ENCODE measurements at regions not wholly inside any gene's neighbourhood (a gene's known extent, or its start where the extent isn't known, plus 50 kb on each side); places are given as distances from the start of the nearest gene placed in this dataset.

DNA sequence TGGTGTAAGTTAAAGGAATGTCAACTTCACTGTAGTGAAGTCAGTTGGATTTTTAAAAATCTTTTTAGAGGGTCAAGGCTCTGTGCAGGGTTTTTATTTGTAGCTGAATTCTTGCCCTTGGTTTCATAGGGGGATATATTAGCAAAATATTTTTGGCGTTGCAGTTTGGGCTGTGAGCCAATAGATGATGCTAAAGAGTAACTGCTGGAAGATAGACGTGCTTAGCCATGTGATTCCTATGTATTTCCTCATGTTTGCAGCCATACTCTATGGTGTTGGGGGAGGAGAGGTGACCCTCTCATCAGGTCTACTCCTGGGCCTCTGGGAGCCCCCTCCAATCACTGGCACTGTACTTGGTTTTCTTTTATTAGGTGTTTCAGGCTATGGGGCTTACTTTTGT, 246.7 kb upstream of the ARHGAP24 start:
- no peaks in the 10 kb centered on the region for H3K9me3 ChIP-seq
- no peaks in the 10 kb centered on the region for H3K27me3 ChIP-seq
- TF ChIP-seq POLR2A (IDR thresholded peaks at IDR 0.05) = no peak
- TF ChIP-seq, protein P1, sequence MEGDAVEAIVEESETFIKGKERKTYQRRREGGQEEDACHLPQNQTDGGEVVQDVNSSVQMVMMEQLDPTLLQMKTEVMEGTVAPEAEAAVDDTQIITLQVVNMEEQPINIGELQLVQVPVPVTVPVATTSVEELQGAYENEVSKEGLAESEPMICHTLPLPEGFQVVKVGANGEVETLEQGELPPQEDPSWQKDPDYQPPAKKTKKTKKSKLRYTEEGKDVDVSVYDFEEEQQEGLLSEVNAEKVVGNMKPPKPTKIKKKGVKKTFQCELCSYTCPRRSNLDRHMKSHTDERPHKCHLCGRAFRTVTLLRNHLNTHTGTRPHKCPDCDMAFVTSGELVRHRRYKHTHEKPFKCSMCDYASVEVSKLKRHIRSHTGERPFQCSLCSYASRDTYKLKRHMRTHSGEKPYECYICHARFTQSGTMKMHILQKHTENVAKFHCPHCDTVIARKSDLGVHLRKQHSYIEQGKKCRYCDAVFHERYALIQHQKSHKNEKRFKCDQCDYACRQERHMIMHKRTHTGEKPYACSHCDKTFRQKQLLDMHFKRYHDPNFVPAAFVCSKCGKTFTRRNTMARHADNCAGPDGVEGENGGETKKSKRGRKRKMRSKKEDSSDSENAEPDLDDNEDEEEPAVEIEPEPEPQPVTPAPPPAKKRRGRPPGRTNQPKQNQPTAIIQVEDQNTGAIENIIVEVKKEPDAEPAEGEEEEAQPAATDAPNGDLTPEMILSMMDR (IDR thresholded peaks at IDR 0.05) = no peak
- no peak for TF ChIP-seq EP300 (IDR thresholded peaks at IDR 0.05)
- no peak for DNase-seq
- no peak overlapping the region for H3K27ac ChIP-seq
- H3K36me3 ChIP-seq = no peaks in the 10 kb centered on the region
- intact Hi-C loops (cut with DNase I) = no loop called here
- H3K4me3 ChIP-seq = no peak overlapping the region
- H3K4me1 ChIP-seq (ENCODE audit: insufficient read depth) = no peaks in the 10 kb centered on the region
- WGBS, 3 donors = 47 to 77% (median 49%) methylated on average over 2 of the region's 2 CpGs

DNA sequence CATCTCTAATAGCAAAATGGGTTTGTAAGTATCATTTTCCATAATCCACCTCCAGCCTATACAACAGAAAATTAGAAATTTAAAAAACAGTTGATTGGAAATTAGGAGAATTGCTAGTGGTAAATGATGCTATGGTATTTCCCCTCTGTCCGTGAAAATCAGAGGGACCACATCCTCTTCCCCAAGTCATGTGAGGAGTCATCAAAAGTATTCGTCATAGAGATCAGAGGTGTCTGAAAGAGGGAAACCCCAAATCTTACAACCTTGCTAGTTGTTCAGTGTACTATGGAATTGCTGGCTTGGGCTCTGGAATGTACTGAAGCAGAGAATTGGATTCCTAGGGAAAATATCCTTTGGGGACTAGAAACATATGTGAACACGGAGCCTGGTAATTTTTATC, 241.4 kb upstream of the ARHGAP24 start:
- no peak overlapping the region for H3K27ac ChIP-seq
- intact Hi-C loops (cut with DNase I) = no loop called here
- TF ChIP-seq EP300 (IDR thresholded peaks at IDR 0.05) = no peak
- TF ChIP-seq POLR2A (IDR thresholded peaks at IDR 0.05) = no peak
- TF ChIP-seq, protein P1 (IDR thresholded peaks at IDR 0.05) = no peak
- no peaks in the 10 kb centered on the region for H3K9me3 ChIP-seq
- H3K27me3 ChIP-seq = no peaks in the 10 kb centered on the region
- H3K4me1 ChIP-seq (ENCODE audit: insufficient read depth) = no peaks in the 10 kb centered on the region
- no peak for DNase-seq
- no peaks in the 10 kb centered on the region for H3K36me3 ChIP-seq
- no peak overlapping the region for H3K4me3 ChIP-seq
- WGBS, 3 donors = 86 to 87% (median 86%) methylated on average over 3 of the region's 3 CpGs

DNA sequence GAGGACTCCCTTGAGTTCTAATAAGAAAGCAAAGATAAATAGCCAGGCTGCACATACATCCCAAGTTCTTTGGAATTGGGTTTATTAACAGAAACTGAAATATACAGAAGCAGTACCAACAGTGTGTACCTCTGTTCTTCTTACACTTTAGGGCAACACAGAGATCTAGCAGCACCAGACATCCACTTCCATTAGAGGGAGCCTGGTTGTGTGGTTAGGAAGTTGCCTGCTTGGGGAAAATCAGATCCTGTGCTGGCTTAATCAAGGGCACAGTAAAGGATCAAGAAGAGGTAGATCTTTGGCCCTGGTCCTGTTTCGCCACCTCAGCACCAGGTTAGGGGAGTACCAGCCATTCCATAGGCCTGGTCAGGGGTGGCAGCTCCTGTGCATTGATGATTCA, 231.1 kb upstream of the ARHGAP24 start:
- no peak for DNase-seq
- TF ChIP-seq POLR2A (IDR thresholded peaks at IDR 0.05) (no peak), EP300 (IDR thresholded peaks at IDR 0.05) (no peak)
- TF ChIP-seq, protein P1 (IDR thresholded peaks at IDR 0.05) = no peak

DNA sequence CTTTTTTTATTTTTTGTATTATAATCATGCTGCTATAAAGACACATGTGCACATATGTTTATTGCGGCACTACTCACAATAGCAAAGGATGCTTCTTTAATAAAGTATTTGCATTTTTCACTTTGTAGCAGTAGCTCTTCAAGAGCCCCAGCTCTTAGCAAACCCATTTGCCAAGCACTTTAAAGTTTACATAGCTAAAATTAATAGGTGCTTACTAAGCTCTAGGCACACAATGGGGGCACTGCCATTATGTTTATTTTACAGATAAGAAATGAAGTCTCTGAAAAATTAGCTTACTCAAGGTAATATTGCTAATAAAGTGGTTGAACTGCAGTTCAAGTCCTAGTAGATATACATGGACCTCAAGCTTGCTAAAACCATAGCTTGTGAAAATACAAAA, 230.3 kb upstream of the ARHGAP24 start:
- no peaks in the 10 kb centered on the region for H3K27me3 ChIP-seq
- no peaks in the 10 kb centered on the region for H3K4me1 ChIP-seq (ENCODE audit: insufficient read depth)
- 86 to 94% (median 94%) methylated on average over 1 of the region's 1 CpG for WGBS, 3 donors
- H3K36me3 ChIP-seq = no peaks in the 10 kb centered on the region
- H3K27ac ChIP-seq = no peak overlapping the region
- H3K4me3 ChIP-seq = no peak overlapping the region
- no peak for DNase-seq
- intact Hi-C loops (cut with DNase I) = no loop called here
- TF ChIP-seq, protein P1 (IDR thresholded peaks at IDR 0.05) = no peak
- TF ChIP-seq EP300 (IDR thresholded peaks at IDR 0.05) = no peak
- H3K9me3 ChIP-seq = no peaks in the 10 kb centered on the region

More for the DNA sequence above, 231.1 kb upstream of the ARHGAP24 start:
- Histone ChIP-seq H3K4me1 (ENCODE audit: insufficient read depth) (no peaks in the 10 kb centered on the region), H3K36me3 (no peaks in the 10 kb centered on the region), H3K4me3 (no peak overlapping the region), H3K9me3 (no peaks in the 10 kb centered on the region), H3K27me3 (no peaks in the 10 kb centered on the region), H3K27ac (no peak overlapping the region)
- 83 to 94% (median 89%) methylated on average over 1 of the region's 1 CpG for WGBS, 3 donors
- intact Hi-C loops (cut with DNase I) = no loop called here

DNA sequence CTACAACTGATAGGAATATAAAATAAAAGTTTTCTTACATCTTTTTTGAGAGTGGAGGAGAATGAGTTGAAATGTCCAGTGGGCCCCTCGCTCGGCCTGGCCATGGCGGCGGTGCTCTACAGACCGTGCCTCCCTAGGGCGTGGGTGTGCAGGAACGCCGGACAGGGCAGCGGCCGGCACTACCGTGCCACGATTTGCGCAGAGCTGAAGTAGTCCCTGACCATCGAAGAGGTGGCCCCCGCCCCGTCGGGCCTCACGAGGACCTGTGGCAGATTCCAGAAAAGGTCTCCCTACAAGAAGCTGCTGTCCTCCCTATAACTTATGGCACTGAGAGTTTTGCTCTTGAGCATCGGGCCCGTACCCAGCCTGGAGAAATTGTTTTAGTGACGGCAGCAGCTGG, 228.9 kb upstream of the ARHGAP24 start:
- Histone ChIP-seq H3K9me3 (no peaks in the 10 kb centered on the region), H3K36me3 (no peaks in the 10 kb centered on the region), H3K4me3 (no peak overlapping the region), H3K27ac (no peak overlapping the region), H3K4me1 (ENCODE audit: insufficient read depth) (no peaks in the 10 kb centered on the region), H3K27me3 (no peaks in the 10 kb centered on the region)
- 91 to 97% (median 94%) methylated on average over 21 of the region's 21 CpGs for WGBS, 3 donors
- intact Hi-C loops (cut with DNase I) = no loop called here
- no peak for TF ChIP-seq EP300 (IDR thresholded peaks at IDR 0.05)
- TF ChIP-seq, protein P1 (IDR thresholded peaks at IDR 0.05) = no peak
- TF ChIP-seq POLR2A (IDR thresholded peaks at IDR 0.05) = no peak
- DNase-seq = no peak
